ENCODE measurements at regions not wholly inside any gene's neighbourhood (a gene's known extent, or its start where the extent isn't known, plus 50 kb on each side); places are given as distances from the start of the nearest gene placed in this dataset.
"Not testable (repeated sequence)": the region's sequence is repeated elsewhere in the genome, so short reads cannot be mapped to it uniquely, and the experiment has no call there.

DNA sequence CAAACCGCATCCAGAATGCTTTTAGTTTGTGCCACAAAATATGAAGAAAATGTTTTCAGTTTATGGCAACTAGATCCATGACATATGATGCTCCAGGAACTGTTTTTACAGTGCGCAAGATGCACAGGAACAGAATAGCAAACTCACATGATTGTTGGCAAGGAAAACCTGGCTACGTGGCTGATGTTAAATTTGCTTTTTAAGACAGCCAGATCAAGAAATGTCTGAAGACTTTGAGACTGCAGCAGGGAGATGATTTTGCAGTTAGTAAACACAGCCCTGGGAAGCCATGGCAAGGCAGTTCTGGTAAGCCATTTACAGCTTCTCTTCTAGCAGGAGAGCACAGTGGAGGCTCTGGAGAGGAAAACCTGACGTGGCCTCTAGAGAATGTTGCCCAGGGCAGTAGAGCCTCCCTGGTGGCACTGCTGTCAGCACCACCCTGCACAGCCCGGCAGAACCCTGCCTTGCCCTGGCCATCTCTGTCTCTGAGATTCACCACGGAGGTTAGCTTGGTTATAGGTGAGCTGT is 69.8 kb upstream of the TNRC6B start:
- H3K36me3 ChIP-seq (ENCODE audit: insufficient read depth, low read length, poor library complexity, severe bottlenecking): no peaks in the 10 kb centered on the region
- ChIA-PET CTCF (interaction anchor here (0.5 kb wide), 1 partner anchor 240 kb away, joined by 3 read pairs; no protein-coding TSS in a partner anchor), POLR2A (ENCODE audit: low non-redundant PET) (no interaction called here)
- intact Hi-C loops (cut with micrococcal nuclease; ENCODE audit: unreplicated experiment): no loop called here
- H3K4me3 ChIP-seq (ENCODE audit: low read depth, low read length, poor library complexity, severe bottlenecking): no peak overlapping the region
- TF ChIP-seq CTCF (conservative IDR thresholded peaks at IDR 0.05; ENCODE audit: low read depth, low read length): no peak
- TF ChIP-seq EZH2 (IDR thresholded peaks at IDR 0.05; ENCODE audit: borderline replicate concordance, low read depth, low read length, poor library complexity, severe bottlenecking): no peak
- H3K27ac ChIP-seq (ENCODE audit: low read depth, low read length, poor library complexity, severe bottlenecking): no peak overlapping the region
- no peaks in the 10 kb centered on the region for H3K4me1 ChIP-seq (ENCODE audit: insufficient read depth, low read length, poor library complexity, severe bottlenecking)
- no peaks in the 10 kb centered on the region for H3K9me3 ChIP-seq (ENCODE audit: low read depth, low read length, poor library complexity, severe bottlenecking)
- no peak for DNase-seq (ENCODE audit: low spot score)
- no TSS peak for BruUV-seq (replicated peaks)
- H3K27me3 ChIP-seq (replicated peaks; ENCODE audit: insufficient read depth, low read depth, low read length, poor library complexity): no peaks in the 10 kb centered on the region

GRCh38 chr22:40108396-40108795 is 69.3 kb upstream of the TNRC6B start:
- no peak overlapping the region for H3K4me3 ChIP-seq (ENCODE audit: low read depth, low read length, poor library complexity, severe bottlenecking)
- no peaks in the 10 kb centered on the region for H3K36me3 ChIP-seq (ENCODE audit: insufficient read depth, low read length, poor library complexity, severe bottlenecking)
- no peak for DNase-seq (ENCODE audit: low spot score)
- no peaks in the 10 kb centered on the region for H3K4me1 ChIP-seq (ENCODE audit: insufficient read depth, low read length, poor library complexity, severe bottlenecking)
- no TSS peak for BruUV-seq (replicated peaks)
- no peaks in the 10 kb centered on the region for H3K9me3 ChIP-seq (ENCODE audit: low read depth, low read length, poor library complexity, severe bottlenecking)
- H3K27ac ChIP-seq (ENCODE audit: low read depth, low read length, poor library complexity, severe bottlenecking): no peak overlapping the region
- H3K27me3 ChIP-seq (replicated peaks; ENCODE audit: insufficient read depth, low read depth, low read length, poor library complexity): no peaks in the 10 kb centered on the region
- ChIA-PET CTCF (no interaction called here), POLR2A (ENCODE audit: low non-redundant PET) (no interaction called here)
- TF ChIP-seq EZH2 (IDR thresholded peaks at IDR 0.05; ENCODE audit: borderline replicate concordance, low read depth, low read length, poor library complexity, severe bottlenecking): no peak
- no peak for TF ChIP-seq CTCF (conservative IDR thresholded peaks at IDR 0.05; ENCODE audit: low read depth, low read length)
- intact Hi-C loops (cut with micrococcal nuclease; ENCODE audit: unreplicated experiment): no loop called here

- POLR2A ChIA-PET (ENCODE audit: low non-redundant PET); H3K27ac ChIP-seq (ENCODE audit: low read depth, low read length, poor library complexity, severe bottlenecking); CTCF ChIA-PET; H3K4me3 ChIP-seq (ENCODE audit: low read depth, low read length, poor library complexity, severe bottlenecking); DNase-seq (ENCODE audit: low spot score); H3K9me3 ChIP-seq (ENCODE audit: low read depth, low read length, poor library complexity, severe bottlenecking); BruUV-seq (replicated peaks); intact Hi-C loops (cut with micrococcal nuclease; ENCODE audit: unreplicated experiment); H3K4me1 ChIP-seq (ENCODE audit: insufficient read depth, low read length, poor library complexity, severe bottlenecking); H3K36me3 ChIP-seq (ENCODE audit: insufficient read depth, low read length, poor library complexity, severe bottlenecking); H3K27me3 ChIP-seq (replicated peaks; ENCODE audit: insufficient read depth, low read depth, low read length, poor library complexity): not testable (repeated sequence)
These were observed 68.8 kb upstream of the TNRC6B start for GRCh38 chr22:40108926-40109325.

DNA sequence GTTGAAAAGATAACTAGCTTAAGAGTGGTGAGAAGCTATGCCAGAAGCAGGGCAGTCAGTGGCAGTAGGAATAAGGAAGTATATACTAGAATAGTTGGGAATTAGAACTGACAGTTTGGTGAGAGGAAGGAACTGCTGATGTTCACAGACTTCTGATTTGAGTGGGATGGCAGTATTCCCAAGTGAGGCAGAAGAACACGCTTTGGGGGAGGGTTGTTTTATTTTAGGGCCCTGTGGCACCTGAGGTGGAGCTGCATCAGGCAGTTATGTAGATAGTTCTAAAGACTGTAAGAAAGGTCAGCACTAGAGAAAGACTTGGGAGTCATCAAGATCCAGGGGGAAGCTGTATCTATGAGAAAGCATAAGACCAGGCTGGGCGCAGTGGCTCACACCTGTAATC is 66.3 kb upstream of the TNRC6B start:
- BruUV-seq (replicated peaks): no TSS peak
- no peak overlapping the region for H3K4me3 ChIP-seq (ENCODE audit: low read depth, low read length, poor library complexity, severe bottlenecking)
- POLR2A ChIA-PET (ENCODE audit: low non-redundant PET): no interaction called here
- no peaks in the 10 kb centered on the region for H3K36me3 ChIP-seq (ENCODE audit: insufficient read depth, low read length, poor library complexity, severe bottlenecking)
- no peaks in the 10 kb centered on the region for H3K4me1 ChIP-seq (ENCODE audit: insufficient read depth, low read length, poor library complexity, severe bottlenecking)
- intact Hi-C loops (cut with micrococcal nuclease; ENCODE audit: unreplicated experiment): no loop called here
- DNase-seq (ENCODE audit: low spot score): no peak
- TF ChIP-seq CTCF (conservative IDR thresholded peaks at IDR 0.05; ENCODE audit: low read depth, low read length): no peak
- TF ChIP-seq EZH2 (IDR thresholded peaks at IDR 0.05; ENCODE audit: borderline replicate concordance, low read depth, low read length, poor library complexity, severe bottlenecking): no peak
- H3K9me3 ChIP-seq (ENCODE audit: low read depth, low read length, poor library complexity, severe bottlenecking): no peaks in the 10 kb centered on the region
- CTCF ChIA-PET: no interaction called here
- no peaks in the 10 kb centered on the region for H3K27me3 ChIP-seq (replicated peaks; ENCODE audit: insufficient read depth, low read depth, low read length, poor library complexity)
- H3K27ac ChIP-seq (ENCODE audit: low read depth, low read length, poor library complexity, severe bottlenecking): no peak overlapping the region
